PC-9 (cell line): ENCODE measurements at regions not wholly inside any gene's neighbourhood (a gene's known extent, or its start where the extent isn't known, plus 50 kb on each side); places are given as distances from the start of the nearest gene placed in this dataset.
"Not testable (repeated sequence)": the region's sequence is repeated elsewhere in the genome, so short reads cannot be mapped to it uniquely, and the experiment has no call there.

ENCODE experiments used
- BruUV-seq: library from RNA; stranded (reverse); fragments of 400-500 nt; replicated peaks from 2 replicates; lab custom pipeline; 2021; lab: Mats Ljungman, UMichigan
- CTCF ChIA-PET: fragments of 300-600 bp; sonication (Branson Sonifier 250); formaldehyde crosslinking; loops from one replicate; lab custom pipeline; 2022; ENCODE audit warnings: antibody characterized with exemption; lab: Charles Lee
- POLR2A ChIA-PET: fragments of 300-600 bp; sonication (Branson Sonifier 250); formaldehyde crosslinking; loops from one replicate; lab custom pipeline; 2022; ENCODE audit warnings: antibody characterized with exemption; ENCODE audit not compliant: unreplicated experiment; lab: Charles Lee
- DNase-seq, 2 experiments: peaks; one replicate each; pipeline versions ENCODE4 v3.0.0 to v3.0.0-alpha.2; 2015 to 2022; ENCODE audit warnings: mixed read lengths in 1 of 2
- H2AFZ ChIP-seq: fragments of 200-600 bp; sonication (generic); 2 replicates; pipeline ENCODE4 v1.8.1; 2017; ENCODE audit warnings: antibody characterized with exemption
- H3F3A ChIP-seq: fragments of 200-600 bp; sonication (generic); 2 replicates; pipeline ENCODE4 v1.8.1; 2017; ENCODE audit warnings: antibody characterized with exemption, mild to moderate bottlenecking, low read depth; ENCODE audit not compliant: insufficient read depth
- H3K27ac ChIP-seq: fragments of 200-600 bp; sonication (generic); 2 replicates; pipeline ENCODE4 v1.6.1; 2016; ENCODE audit warnings: mixed run types
- H3K27me3 ChIP-seq: fragments of 200-600 bp; sonication (generic); 2 replicates; pipeline ENCODE4 v1.6.1; 2016; ENCODE audit warnings: low read depth, mixed run types; ENCODE audit not compliant: insufficient read depth
- H3K36me3 ChIP-seq: fragments of 200-600 bp; sonication (generic); 2 replicates; pipeline ENCODE4 v1.6.1; 2016; ENCODE audit warnings: low read depth, mixed run types
- H3K4me1 ChIP-seq: fragments of 200-600 bp; sonication (generic); replicated peaks from 2 replicates; pipeline ENCODE4 v1.6.1; 2016; ENCODE audit warnings: mixed run types; ENCODE audit not compliant: insufficient read depth
- H3K4me2 ChIP-seq: fragments of 200-600 bp; sonication (generic); 2 replicates; pipeline ENCODE4 v1.6.1; 2017; ENCODE audit warnings: mixed run types
- H3K4me3 ChIP-seq: fragments of 200-600 bp; sonication (generic); 2 replicates; pipeline ENCODE4 v1.6.1; 2016; ENCODE audit warnings: mixed run types
- H3K79me2 ChIP-seq: fragments of 200-600 bp; sonication (generic); 2 replicates; pipeline ENCODE4 v1.6.1; 2017; ENCODE audit warnings: low read depth, mixed run types
- H3K9me2 ChIP-seq: fragments of 200-600 bp; sonication (generic); 2 replicates; pipeline ENCODE4 v1.8.1; 2017; ENCODE audit warnings: mild to moderate bottlenecking; ENCODE audit not compliant: insufficient read depth
- H3K9me3 ChIP-seq: fragments of 200-600 bp; sonication (generic); 2 replicates; pipeline ENCODE4 v1.8.1; 2016; ENCODE audit warnings: low read depth; ENCODE audit not compliant: insufficient read depth
- H4K20me1 ChIP-seq: fragments of 200-600 bp; sonication (generic); 2 replicates; pipeline ENCODE4 v1.8.1; 2017; ENCODE audit not compliant: insufficient read depth
- CTCF ChIP-seq: fragments of 200-600 bp; sonication (generic); conservative IDR thresholded peaks from 2 replicates; pipeline ENCODE4 v1.6.1; 2017; ENCODE audit warnings: mixed run types, antibody characterized with exemption, mild to moderate bottlenecking, moderate library complexity
- EZH2 ChIP-seq: fragments of 200-600 bp; sonication (generic); IDR thresholded peaks from 2 replicates; pipeline ENCODE4 v1.8.0; 2017; ENCODE audit warnings: antibody characterized with exemption, low read depth
- intact Hi-C: fragments of 100-400 bp; cut with micrococcal nuclease; formaldehyde crosslinking; loops from one replicate; pipeline ENCODE4 v1.10.0; 2022; ENCODE audit not compliant: unreplicated experiment

GRCh38 chr6:17211101-17211500, 70.1 kb upstream of the RBM24 start:
- Histone ChIP-seq H3K4me2 (no peak overlapping the region), H2AFZ (no peak overlapping the region), H3K4me3 (no peak overlapping the region), H3K9me2 (no peaks in the 10 kb centered on the region), H3K9me3 (no peaks in the 10 kb centered on the region), H3K36me3 (no peaks in the 10 kb centered on the region), H3K27ac (no peak overlapping the region), H3K27me3 (no peaks in the 10 kb centered on the region), H3K4me1 (no peaks in the 10 kb centered on the region), H3F3A (no peaks in the 10 kb centered on the region), H4K20me1 (no peaks in the 10 kb centered on the region), H3K79me2 (no peaks in the 10 kb centered on the region)
- CTCF ChIA-PET = no interaction called here
- no TSS peak for BruUV-seq
- intact Hi-C loops = no loop called here
- POLR2A ChIA-PET = interaction anchor here (0.7 kb wide), 1 partner anchor 667 kb away, joined by 3 read pairs; no protein-coding TSS in a partner anchor
- no peak for DNase-seq
- TF ChIP-seq EZH2 (no peak), CTCF (no peak)

GRCh38 chr6:17212546-17213371, 68.4 kb upstream of the RBM24 start:
- POLR2A ChIA-PET = no interaction called here
- H3K79me2 ChIP-seq = no peaks in the 10 kb centered on the region
- no peak for TF ChIP-seq EZH2
- TF ChIP-seq CTCF = no peak
- CTCF ChIA-PET = no interaction called here
- no peak for DNase-seq
- no peaks in the 10 kb centered on the region for H3K36me3 ChIP-seq
- H3K4me3 ChIP-seq = no peak overlapping the region
- no TSS peak for BruUV-seq
- H3K9me2 ChIP-seq = no peaks in the 10 kb centered on the region
- H3K27ac ChIP-seq = no peak overlapping the region
- H4K20me1 ChIP-seq = no peaks in the 10 kb centered on the region
- H3F3A ChIP-seq = no peaks in the 10 kb centered on the region
- no peak overlapping the region for H3K4me2 ChIP-seq
- intact Hi-C loops = no loop called here
- H3K9me3 ChIP-seq = no peaks in the 10 kb centered on the region
- no peak overlapping the region for H2AFZ ChIP-seq
- H3K27me3 ChIP-seq = no peaks in the 10 kb centered on the region
- no peaks in the 10 kb centered on the region for H3K4me1 ChIP-seq

- H3K4me1 ChIP-seq = no peaks in the 10 kb centered on the region
- no peak for TF ChIP-seq EZH2
- no peak for TF ChIP-seq CTCF
- H4K20me1 ChIP-seq = no peaks in the 10 kb centered on the region
- intact Hi-C loops = no loop called here
- H3K27ac ChIP-seq = no peak overlapping the region
- no peaks in the 10 kb centered on the region for H3K36me3 ChIP-seq
- no peak overlapping the region for H3K4me2 ChIP-seq
- H3K9me3 ChIP-seq = no peaks in the 10 kb centered on the region
- H3F3A ChIP-seq = no peaks in the 10 kb centered on the region
- H3K4me3 ChIP-seq = no peak overlapping the region
- no peak for DNase-seq
- no TSS peak for BruUV-seq
- POLR2A ChIA-PET = no interaction called here
- H3K9me2 ChIP-seq = no peaks in the 10 kb centered on the region
- no peaks in the 10 kb centered on the region for H3K79me2 ChIP-seq
- CTCF ChIA-PET = no interaction called here
- H2AFZ ChIP-seq = no peak overlapping the region
- no peaks in the 10 kb centered on the region for H3K27me3 ChIP-seq
These were observed 67.1 kb upstream of the RBM24 start for GRCh38 chr6:17214106-17214505.

- POLR2A ChIA-PET = not testable (repeated sequence)
These were observed 64.2 kb upstream of the RBM24 start for GRCh38 chr6:17216972-17217371.

More at GRCh38 chr6:17216972-17217371, 64.2 kb upstream of the RBM24 start:
- H3K79me2 ChIP-seq, H4K20me1 ChIP-seq, H3K4me2 ChIP-seq, H3K9me3 ChIP-seq, H3K4me3 ChIP-seq, H3K36me3 ChIP-seq, BruUV-seq, H3K27me3 ChIP-seq, intact Hi-C loops, DNase-seq, H3F3A ChIP-seq, H3K4me1 ChIP-seq, H3K9me2 ChIP-seq, H3K27ac ChIP-seq, H2AFZ ChIP-seq, CTCF ChIA-PET: not testable (repeated sequence)
